GM12878 (cell line): ENCODE measurements at regions not wholly inside any gene's neighbourhood (a gene's known extent, or its start where the extent isn't known, plus 50 kb on each side); places are given as distances from the start of the nearest gene placed in this dataset.

Experiments used
- ATAC-seq: fragments of 200-7000 bp; cut with Tn5 transposase; 3 replicates; pipeline ENCODE4 v1.9.1; 2020; ENCODE audit warnings: mild to moderate bottlenecking, moderate library complexity
- BruUV-seq: library from RNA; stranded (reverse); fragments of 400-500 nt; replicated peaks from 2 replicates; lab custom pipeline; 2021; lab: Mats Ljungman, UMichigan
- CTCF ChIA-PET: fragments of 300-600 bp; sonication (Branson Sonifier 250); formaldehyde crosslinking; extraction: SDS; loops from one replicate; lab custom pipeline; 2021; ENCODE audit warnings: inconsistent platforms; lab: Yijun Ruan, JAX
- POLR2A ChIA-PET: fragments of 350-600 bp; formaldehyde crosslinking; extraction: SDS; loops from one replicate; lab custom pipeline; 2021; ENCODE audit warnings: inconsistent platforms; lab: Charles Lee
- RAD21 ChIA-PET: fragments of 300-600 bp; sonication (Branson Sonifier 250); formaldehyde crosslinking; loops from one replicate; lab custom pipeline; 2023; ENCODE audit warnings: antibody characterized with exemption; ENCODE audit not compliant: unreplicated experiment; lab: Charles Lee
- SMC1A ChIA-PET: fragments of 300-600 bp; sonication (Branson Sonifier 250); formaldehyde crosslinking; loops from one replicate; lab custom pipeline; 2023; ENCODE audit not compliant: unreplicated experiment, uncharacterized antibody; lab: Charles Lee
- DNase-seq: peaks from one replicate; pipeline ENCODE4 v3.0.0-alpha.2; 2011; ENCODE audit warnings: low read depth, low spot score
- FAIRE-seq: peaks from 3 replicates; lab custom pipeline; 2011; peaks lifted over from hg19 to GRCh38; lab: Jason Lieb, UNC
- H2AFZ ChIP-seq: 2 replicates; pipeline ENCODE4 v1.6.0; 2011; ENCODE audit warnings: low read depth, low read length, control low read depth; ENCODE audit not compliant: control insufficient read depth
- H3K27ac ChIP-seq: 2 replicates; pipeline ENCODE4 v1.5.1; 2011; ENCODE audit warnings: control low read depth; ENCODE audit not compliant: control insufficient read depth, insufficient read depth
- H3K27me3 ChIP-seq, 2 experiments: replicated peaks in 1 of 2; 2 replicates each; pipeline versions ENCODE4 v1.6.0 to v1.6.1; 2011; ENCODE audit warnings: low read length in 1 of 2; ENCODE audit not compliant: control insufficient read depth in 2 of 2, insufficient read depth in 2 of 2
- H3K36me3 ChIP-seq, 2 experiments: 2 replicates each; pipeline ENCODE4 v1.5.1; 2011; ENCODE audit warnings: low read length in 1 of 2; ENCODE audit not compliant: control insufficient read depth in 2 of 2, insufficient read depth in 2 of 2
- H3K4me1 ChIP-seq: 2 replicates; pipeline ENCODE4 v1.6.1; 2011; ENCODE audit warnings: mild to moderate bottlenecking, low read length, moderate library complexity, mixed read lengths; ENCODE audit not compliant: control insufficient read depth, insufficient read depth
- H3K4me2 ChIP-seq: 2 replicates; pipeline ENCODE4 v1.6.0; 2011; ENCODE audit warnings: control low read depth; ENCODE audit not compliant: control insufficient read depth, insufficient read depth
- H3K4me3 ChIP-seq: fragments of 200-600 bp; sonication (generic); 2 replicates; pipeline ENCODE4 v1.5.1; 2016
- H3K79me2 ChIP-seq: 2 replicates; pipeline ENCODE4 v1.6.0; 2011; ENCODE audit warnings: low read length; ENCODE audit not compliant: control insufficient read depth, insufficient read depth
- H3K9ac ChIP-seq: 2 replicates; pipeline ENCODE4 v1.8.0; 2011; ENCODE audit warnings: low read length, control low read depth, mixed read lengths; ENCODE audit not compliant: control insufficient read depth, insufficient read depth
- H3K9me3 ChIP-seq: replicated peaks from 3 replicates; pipeline ENCODE4 v1.5.1; 2011; ENCODE audit warnings: mild to moderate bottlenecking, low read length; ENCODE audit not compliant: control insufficient read depth, insufficient read depth
- H4K20me1 ChIP-seq: 2 replicates; pipeline ENCODE4 v1.6.0; 2011; ENCODE audit not compliant: control insufficient read depth, insufficient read depth
- ASH2L ChIP-seq: fragments of 300-600, 200-600 bp; sonication (generic); IDR thresholded peaks from 2 replicates; pipeline ENCODE4 v1.6.1; 2017; ENCODE audit warnings: low read depth, mild to moderate bottlenecking, borderline replicate concordance
- ATF7 ChIP-seq: fragments of 450-650 bp; IDR thresholded peaks from 2 replicates; pipeline ENCODE4 v1.6.1; 2016; ENCODE audit warnings: low read depth, mild to moderate bottlenecking
- BHLHE40 ChIP-seq, 2 experiments: fragments of 450-650 bp in 1 of 2; IDR thresholded peaks; 2 replicates each; pipeline ENCODE4 v1.6.1; 2011 to 2017; ENCODE audit warnings: low read depth in 2 of 2, borderline replicate concordance in 1 of 2, improper control_type of control experiment in 1 of 2, low read length in 1 of 2, mild to moderate bottlenecking in 1 of 2
- CBFB ChIP-seq: IDR thresholded peaks from 2 replicates; pipeline ENCODE4 v1.6.1; 2016; ENCODE audit warnings: antibody characterized with exemption, low read depth
- IRF4 ChIP-seq: IDR thresholded peaks from 2 replicates; pipeline ENCODE4 v1.6.1; 2011; ENCODE audit warnings: low read depth, low read length
- POLR2AphosphoS2 ChIP-seq: IDR thresholded peaks from 2 replicates; pipeline ENCODE4 v1.6.1; 2011; ENCODE audit warnings: low read depth, mild to moderate bottlenecking, low read length, improper control_type of control experiment, moderate library complexity
- RB1 ChIP-seq: fragments of 450-650 bp; formaldehyde crosslinking; IDR thresholded peaks from 2 replicates; pipeline ENCODE4 v1.6.1; 2017; ENCODE audit warnings: mild to moderate bottlenecking, borderline replicate concordance
- SREBF1 ChIP-seq: IDR thresholded peaks from 2 replicates; pipeline ENCODE4 v1.6.1; 2012; ENCODE audit warnings: mild to moderate bottlenecking, low read length
- STAT3 ChIP-seq: IDR thresholded peaks from 2 replicates; pipeline ENCODE4 v1.6.1; 2011; ENCODE audit warnings: low read depth, low read length, improper control_type of control experiment
- WRNIP1 ChIP-seq: IDR thresholded peaks from 2 replicates; pipeline ENCODE4 v1.6.1; 2011; ENCODE audit warnings: low read depth, low read length, improper control_type of control experiment, borderline replicate concordance
- ZNF384 ChIP-seq: IDR thresholded peaks from 2 replicates; pipeline ENCODE4 v1.6.1; 2012; ENCODE audit warnings: low read depth, mild to moderate bottlenecking, low read length, improper control_type of control experiment, borderline replicate concordance
- ZSCAN29 ChIP-seq: fragments of 450-650 bp; IDR thresholded peaks from 2 replicates; pipeline ENCODE4 v1.6.1; 2017; ENCODE audit warnings: mild to moderate bottlenecking, moderate library complexity
- WGBS: methylation state at CpG from one replicate; pipeline ENCODE4 v1.1.6; 2016; ENCODE audit warnings: low lambda C conversion rate; ENCODE audit not compliant: insufficient replicate concordance, insufficient coverage; ENCODE audit errors: missing lambda C conversion rate; 5-methylcytosine and 5-hydroxymethylcytosine counted together
- in situ Hi-C: fragments of 300-500 bp; cut with MboI; formaldehyde crosslinking; loops from 9 replicates; pipeline ENCODE4 v1.14.3; 2018; ENCODE audit warnings: mixed read lengths
- intact Hi-C: fragments of 100-400 bp; cut with micrococcal nuclease; formaldehyde crosslinking; loops from one replicate; pipeline ENCODE4 v1.14.2; 2022; ENCODE audit not compliant: unreplicated experiment
- TF ChIP-seq, protein P1 (sequence below): fragments of 450-650 bp; IDR thresholded peaks from 2 replicates; pipeline ENCODE4 v1.6.1; 2014; ENCODE audit warnings: mild to moderate bottlenecking
- TF ChIP-seq, protein P2 (sequence below): IDR thresholded peaks from 2 replicates; pipeline ENCODE4 v1.6.1; 2011; ENCODE audit warnings: borderline replicate concordance, low read depth, mild to moderate bottlenecking, moderate library complexity, mixed read lengths, low read length; ENCODE audit not compliant: insufficient read depth; ENCODE audit errors: extremely low read length

DNA sequence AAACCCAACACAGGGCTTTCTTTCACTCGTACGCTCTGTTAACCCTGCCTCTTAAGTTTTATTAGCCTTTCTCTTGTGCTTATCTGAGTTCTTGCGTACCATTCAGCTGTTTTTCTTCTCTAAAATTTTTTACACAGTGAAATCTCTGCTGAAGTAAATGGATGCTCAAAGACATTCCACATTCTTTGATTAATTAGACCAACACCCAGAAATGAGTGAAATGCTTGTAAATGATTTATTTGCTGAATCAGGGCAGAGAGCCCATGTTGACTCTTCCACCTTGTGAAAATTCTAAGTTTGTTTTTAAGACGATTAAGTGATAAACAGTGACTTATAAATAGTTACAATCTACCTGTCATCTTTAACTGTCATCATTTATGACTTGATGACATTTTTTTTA lies 156.7 kb downstream of the ACTL8 start:
- no peak overlapping the region for H3K27ac ChIP-seq
- ChIA-PET RAD21 (no interaction called here), SMC1A (no interaction called here), POLR2A (no interaction called here), CTCF (no interaction called here)
- H2AFZ ChIP-seq: no peak overlapping the region
- intact Hi-C loops (no loop called here), in situ Hi-C loops (no loop called here)
- no peaks in the 10 kb centered on the region for H3K4me1 ChIP-seq
- no peak for DNase-seq
- 9% methylated on average over 4 of the region's 4 CpGs for WGBS
- H3K36me3 ChIP-seq: no peaks in the 10 kb centered on the region
- no TSS peak for BruUV-seq
- H3K4me3 ChIP-seq: no peak overlapping the region
- no peaks in the 10 kb centered on the region for H3K9me3 ChIP-seq
- FAIRE-seq: no peak
- no peak overlapping the region for H3K4me2 ChIP-seq
- no peaks in the 10 kb centered on the region for H3K79me2 ChIP-seq
- H3K9ac ChIP-seq: no peak overlapping the region
- no peaks in the 10 kb centered on the region; a peak in 1 of 4 replicates for H3K27me3 ChIP-seq
- H4K20me1 ChIP-seq: no peaks in the 10 kb centered on the region
- no peak for ATAC-seq
- no peak for TF ChIP-seq ASH2L
- TF ChIP-seq, protein P1, sequence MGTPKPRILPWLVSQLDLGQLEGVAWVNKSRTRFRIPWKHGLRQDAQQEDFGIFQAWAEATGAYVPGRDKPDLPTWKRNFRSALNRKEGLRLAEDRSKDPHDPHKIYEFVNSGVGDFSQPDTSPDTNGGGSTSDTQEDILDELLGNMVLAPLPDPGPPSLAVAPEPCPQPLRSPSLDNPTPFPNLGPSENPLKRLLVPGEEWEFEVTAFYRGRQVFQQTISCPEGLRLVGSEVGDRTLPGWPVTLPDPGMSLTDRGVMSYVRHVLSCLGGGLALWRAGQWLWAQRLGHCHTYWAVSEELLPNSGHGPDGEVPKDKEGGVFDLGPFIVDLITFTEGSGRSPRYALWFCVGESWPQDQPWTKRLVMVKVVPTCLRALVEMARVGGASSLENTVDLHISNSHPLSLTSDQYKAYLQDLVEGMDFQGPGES: no peak
- TF ChIP-seq RB1: no peak
- TF ChIP-seq ZNF384: no peak
- no peak for TF ChIP-seq SREBF1

DNA sequence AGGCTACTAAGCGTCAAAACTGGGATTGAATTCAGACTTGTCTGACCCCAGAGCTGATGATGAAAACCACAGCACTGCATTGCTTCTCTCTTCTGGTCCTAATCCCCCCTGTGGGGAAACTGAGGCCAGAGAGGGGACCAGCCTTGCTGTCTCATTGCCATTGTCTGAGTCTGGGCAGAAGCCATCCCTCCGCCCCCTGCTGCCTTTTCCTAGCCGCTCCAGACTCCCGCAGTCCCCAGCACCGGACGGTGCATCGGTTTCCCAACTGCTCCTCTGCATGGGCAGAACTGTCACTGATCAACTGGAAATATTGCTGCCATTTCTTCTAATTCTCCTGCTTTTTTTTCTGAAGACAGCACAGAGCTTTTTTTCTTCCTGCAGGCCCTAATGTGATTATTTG lies 157.4 kb downstream of the ACTL8 start:
- H3K9ac ChIP-seq: no peak overlapping the region
- H4K20me1 ChIP-seq: no peaks in the 10 kb centered on the region
- intact Hi-C loops: no loop called here
- no peaks in the 10 kb centered on the region; a peak in 1 of 4 replicates for H3K27me3 ChIP-seq
- H2AFZ ChIP-seq: no peak overlapping the region
- FAIRE-seq (no peak), DNase-seq (no peak), ATAC-seq (no peak)
- H3K4me3 ChIP-seq: no peak overlapping the region
- no peaks in the 10 kb centered on the region for H3K9me3 ChIP-seq
- 44% methylated on average over 7 of the region's 7 CpGs for whole genome bisulfite sequencing
- no peak overlapping the region for H3K4me2 ChIP-seq
- H3K36me3 ChIP-seq: no peaks in the 10 kb centered on the region
- H3K79me2 ChIP-seq: no peaks in the 10 kb centered on the region
- TF ChIP-seq WRNIP1: no peak
- TF ChIP-seq CBFB: no peak
- no peak for TF ChIP-seq STAT3
- TF ChIP-seq IRF4: no peak
- no peak for TF ChIP-seq ATF7
- TF ChIP-seq, protein P2, sequence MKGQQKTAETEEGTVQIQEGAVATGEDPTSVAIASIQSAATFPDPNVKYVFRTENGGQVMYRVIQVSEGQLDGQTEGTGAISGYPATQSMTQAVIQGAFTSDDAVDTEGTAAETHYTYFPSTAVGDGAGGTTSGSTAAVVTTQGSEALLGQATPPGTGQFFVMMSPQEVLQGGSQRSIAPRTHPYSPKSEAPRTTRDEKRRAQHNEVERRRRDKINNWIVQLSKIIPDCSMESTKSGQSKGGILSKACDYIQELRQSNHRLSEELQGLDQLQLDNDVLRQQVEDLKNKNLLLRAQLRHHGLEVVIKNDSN: no peak
- no peak for TF ChIP-seq POLR2AphosphoS2
- TF ChIP-seq BHLHE40 (IDR thresholded peaks at IDR 0.05; ENCODE audit: borderline replicate concordance in 1 of 2, low read depth in 2 of 2, low read length in 1 of 2): no peak
- no peak for TF ChIP-seq ZSCAN29
- POLR2A ChIA-PET: no interaction called here
- CTCF ChIA-PET: no interaction called here
- no peaks in the 10 kb centered on the region for H3K4me1 ChIP-seq
- SMC1A ChIA-PET: no interaction called here
- in situ Hi-C loops: no loop called here
- RAD21 ChIA-PET: no interaction called here
- H3K27ac ChIP-seq: no peak overlapping the region
- no TSS peak for BruUV-seq
